ENCODE measurements at regions not wholly inside any gene's neighbourhood (a gene's known extent, or its start where the extent isn't known, plus 50 kb on each side); places are given as distances from the start of the nearest gene placed in this dataset.

GRCh38 chr1:221171768-221172167 is 292.5 kb downstream of the HLX start:
- DNase-seq (no peak), ATAC-seq (ENCODE audit: low read depth in 2 of 2) (no peak)
- H3K27me3 Mint-ChIP-seq: peaks cover 27 to 59% (median 46%) of the 10 kb centered on the region in 3 donors
- peaks cover 16 to 31% (median 22%) of the 10 kb centered on the region in 3 donors for H3K4me1 Mint-ChIP-seq
- peaks cover 5 to 17% (median 13%) of the 10 kb centered on the region in 7 donors for H3K9me3 Mint-ChIP-seq
- H3K4me3 Mint-ChIP-seq: no peak overlapping the region
- H3K36me3 Mint-ChIP-seq: peaks cover 0 to 20% of the 10 kb centered on the region in 2 donors
- no peak overlapping the region for H3K27ac Mint-ChIP-seq

- H3K36me3 Mint-ChIP-seq: peaks cover 0 to 20% of the 10 kb centered on the region in 2 donors
- H3K27me3 Mint-ChIP-seq: peaks cover 31 to 56% (median 56%) of the 10 kb centered on the region in 3 donors
- no peak overlapping the region for H3K27ac Mint-ChIP-seq
- ATAC-seq (ENCODE audit: low read depth in 2 of 2): no peak
- no peak overlapping the region for H3K4me3 Mint-ChIP-seq
- H3K4me1 Mint-ChIP-seq: peaks cover 5 to 20% (median 11%) of the 10 kb centered on the region in 3 donors
- DNase-seq: no peak
- peaks cover 5 to 17% (median 13%) of the 10 kb centered on the region in 7 donors for H3K9me3 Mint-ChIP-seq
These were observed 293.6 kb downstream of the HLX start for GRCh38 chr1:221172841-221173240.

- DNase-seq: no peak
- Mint-ChIP-seq H3K4me1 (peaks cover 3 to 4% (median 4%) of the 10 kb centered on the region in 3 donors), H3K27me3 (peaks cover 47 to 72% (median 66%) of the 10 kb centered on the region in 3 donors), H3K27ac (no peak overlapping the region), H3K36me3 (peaks cover 0 to 20% of the 10 kb centered on the region in 2 donors), H3K4me3 (no peak overlapping the region), H3K9me3 (peaks cover 5 to 17% (median 13%) of the 10 kb centered on the region in 7 donors)
- ATAC-seq (ENCODE audit: low read depth in 2 of 2): peak; percentile 42 to 52
These were observed 295.2 kb downstream of the HLX start for GRCh38 chr1:221174330-221174993.

DNA sequence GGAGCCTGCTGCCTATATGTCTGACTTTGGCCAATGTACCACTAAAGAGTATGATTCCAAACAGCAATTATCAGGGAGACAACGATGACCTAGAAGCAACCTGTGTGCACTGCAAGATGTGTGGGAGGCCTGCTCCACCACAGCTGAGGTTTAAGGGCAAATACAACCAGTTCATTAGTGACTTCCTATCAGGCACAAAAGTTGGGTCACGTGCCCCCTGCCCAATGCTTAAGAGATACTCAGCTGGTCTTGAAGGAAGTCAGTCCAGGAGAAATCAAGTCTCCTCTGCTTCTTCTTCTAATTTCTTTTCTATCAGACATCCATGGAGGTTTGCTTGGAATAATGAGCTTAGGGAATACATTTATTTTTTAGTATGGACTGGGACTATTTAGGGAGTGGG is 296.0 kb downstream of the HLX start:
- peak overlapping the region in 1 of 6 donors; percentile 57 for H3K27ac Mint-ChIP-seq
- peaks cover 0 to 4% (median 3%) of the 10 kb centered on the region in 3 donors for H3K4me1 Mint-ChIP-seq
- peaks cover 48 to 68% (median 68%) of the 10 kb centered on the region in 3 donors for H3K27me3 Mint-ChIP-seq
- peaks cover 0 to 20% of the 10 kb centered on the region in 2 donors for H3K36me3 Mint-ChIP-seq
- H3K4me3 Mint-ChIP-seq: no peak overlapping the region
- ATAC-seq (ENCODE audit: low read depth in 2 of 2): no peak
- DNase-seq: no peak
- peaks cover 5 to 17% (median 13%) of the 10 kb centered on the region in 7 donors for H3K9me3 Mint-ChIP-seq

GRCh38 chr1:221180704-221181368 is 301.6 kb downstream of the HLX start:
- H3K36me3 Mint-ChIP-seq: no peaks in the 10 kb centered on the region
- H3K27ac Mint-ChIP-seq: no peak overlapping the region
- H3K9me3 Mint-ChIP-seq: peaks cover 0 to 2% (median 0%) of the 10 kb centered on the region in 7 donors
- no peak for ATAC-seq (ENCODE audit: low read depth in 2 of 2)
- peaks cover 0 to 6% (median 0%) of the 10 kb centered on the region in 3 donors for H3K4me1 Mint-ChIP-seq
- H3K4me3 Mint-ChIP-seq: no peak overlapping the region
- DNase-seq: no peak
- H3K27me3 Mint-ChIP-seq: peaks cover 58 to 62% (median 61%) of the 10 kb centered on the region in 3 donors

GRCh38 chr1:221182791-221183533 is 303.7 kb downstream of the HLX start:
- no peak overlapping the region for H3K27ac Mint-ChIP-seq
- peaks cover 46 to 55% (median 47%) of the 10 kb centered on the region in 3 donors for H3K27me3 Mint-ChIP-seq
- ATAC-seq (ENCODE audit: low read depth in 2 of 2) (no peak), DNase-seq (no peak)
- H3K9me3 Mint-ChIP-seq: peaks cover 0 to 2% (median 0%) of the 10 kb centered on the region in 7 donors
- H3K4me1 Mint-ChIP-seq: peaks cover 0 to 6% (median 0%) of the 10 kb centered on the region in 3 donors
- no peak overlapping the region for H3K4me3 Mint-ChIP-seq
- no peaks in the 10 kb centered on the region for H3K36me3 Mint-ChIP-seq

- no peak for ATAC-seq (ENCODE audit: low read depth in 2 of 2)
- peaks cover 34 to 42% (median 35%) of the 10 kb centered on the region in 3 donors for H3K27me3 Mint-ChIP-seq
- H3K4me1 Mint-ChIP-seq: peaks cover 0 to 3% (median 0%) of the 10 kb centered on the region in 3 donors
- no peaks in the 10 kb centered on the region for H3K36me3 Mint-ChIP-seq
- H3K27ac Mint-ChIP-seq: peak overlapping the region in 1 of 6 donors; percentile 44
- no peak for DNase-seq
- no peak overlapping the region for H3K4me3 Mint-ChIP-seq
- H3K9me3 Mint-ChIP-seq: peaks cover 0 to 2% (median 0%) of the 10 kb centered on the region in 7 donors
These were observed 305.0 kb downstream of the HLX start for GRCh38 chr1:221184131-221184794.

DNA sequence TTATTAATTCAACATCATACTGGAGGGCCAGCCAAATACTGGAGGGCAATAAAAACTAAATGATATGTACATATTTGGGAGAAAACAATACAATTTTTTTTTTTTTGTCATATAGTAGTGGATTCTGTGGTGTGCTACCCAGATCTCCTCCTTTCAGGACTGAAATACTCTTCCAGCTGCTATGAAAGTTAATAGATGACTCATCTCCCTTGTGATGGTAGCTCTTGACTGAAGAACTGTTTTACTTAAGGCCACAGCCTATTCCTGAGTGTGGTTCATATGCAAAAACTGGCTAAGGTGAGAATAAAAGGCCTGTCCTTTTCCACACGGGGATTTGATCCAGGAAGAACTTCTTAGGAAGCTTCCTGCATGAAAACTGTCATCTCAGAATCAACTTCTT is 307.9 kb downstream of the HLX start:
- DNase-seq (no peak), ATAC-seq (ENCODE audit: low read depth in 2 of 2) (no peak)
- H3K4me3 Mint-ChIP-seq: no peak overlapping the region
- H3K9me3 Mint-ChIP-seq: peaks cover 0 to 2% (median 0%) of the 10 kb centered on the region in 7 donors
- H3K36me3 Mint-ChIP-seq: no peaks in the 10 kb centered on the region
- peaks cover 0 to 3% (median 0%) of the 10 kb centered on the region in 3 donors for H3K4me1 Mint-ChIP-seq
- H3K27me3 Mint-ChIP-seq: peaks cover 15 to 20% (median 16%) of the 10 kb centered on the region in 3 donors
- H3K27ac Mint-ChIP-seq: no peak overlapping the region

- H3K27me3 Mint-ChIP-seq: peaks cover 5 to 8% (median 5%) of the 10 kb centered on the region in 3 donors
- DNase-seq (no peak), ATAC-seq (ENCODE audit: low read depth in 2 of 2) (no peak)
- H3K36me3 Mint-ChIP-seq: no peaks in the 10 kb centered on the region
- H3K9me3 Mint-ChIP-seq: peaks cover 0 to 2% (median 0%) of the 10 kb centered on the region in 7 donors
- H3K27ac Mint-ChIP-seq: no peak overlapping the region
- H3K4me3 Mint-ChIP-seq: no peak overlapping the region
- H3K4me1 Mint-ChIP-seq: no peaks in the 10 kb centered on the region
These were observed 309.2 kb downstream of the HLX start for GRCh38 chr1:221188458-221188857.

DNA sequence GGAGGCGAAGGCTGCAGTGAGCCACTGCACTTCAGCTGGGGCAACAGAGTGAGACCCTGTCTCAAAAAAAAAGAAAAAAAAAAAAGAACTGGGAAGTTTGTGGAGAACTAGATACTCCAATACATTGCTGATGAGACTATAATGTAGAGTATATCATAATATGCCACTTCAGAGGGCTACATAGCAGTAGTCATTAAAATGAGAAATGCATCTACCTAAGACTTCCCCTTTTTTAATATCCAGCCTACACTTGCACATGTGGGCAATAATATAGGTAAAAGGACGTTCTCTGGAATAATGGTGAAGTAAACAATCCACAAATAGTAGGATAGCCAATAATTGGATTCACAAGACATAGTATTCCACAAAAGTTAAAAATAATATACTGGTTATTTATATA is 311.0 kb downstream of the HLX start:
- Mint-ChIP-seq H3K36me3 (no peaks in the 10 kb centered on the region), H3K9me3 (no peaks in the 10 kb centered on the region), H3K27me3 (peaks cover 0 to 4% (median 0%) of the 10 kb centered on the region in 3 donors), H3K4me1 (no peaks in the 10 kb centered on the region), H3K4me3 (no peak overlapping the region), H3K27ac (no peak overlapping the region)
- DNase-seq: no peak
- peak in 1 of 2 donors; percentile 55 for ATAC-seq (ENCODE audit: low read depth in 2 of 2)

DNA sequence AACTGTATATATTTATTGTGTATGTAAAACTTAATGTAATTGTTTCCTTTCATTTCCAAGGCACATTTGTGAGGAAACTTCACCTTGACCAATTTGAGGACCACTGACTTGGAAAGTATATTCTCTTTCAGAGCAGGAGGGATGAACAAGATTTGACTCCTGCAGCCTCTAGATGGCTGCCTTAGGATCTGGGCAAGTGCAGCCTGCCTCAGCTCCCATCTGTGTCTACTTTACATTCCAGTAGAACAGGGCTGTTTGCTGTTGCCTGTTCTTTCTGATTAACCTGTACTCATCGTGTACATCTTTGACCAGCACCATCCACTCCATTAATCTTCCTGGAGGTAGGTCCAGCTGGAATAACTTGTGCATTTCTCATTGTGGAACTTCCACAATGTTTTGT is 312.8 kb downstream of the HLX start:
- DNase-seq (no peak), ATAC-seq (ENCODE audit: low read depth in 2 of 2) (no peak)
- H3K36me3 Mint-ChIP-seq: peaks cover 0 to 7% of the 10 kb centered on the region in 2 donors
- no peak overlapping the region for H3K27ac Mint-ChIP-seq
- H3K9me3 Mint-ChIP-seq: peaks cover 3 to 8% (median 5%) of the 10 kb centered on the region in 7 donors
- H3K4me1 Mint-ChIP-seq: no peaks in the 10 kb centered on the region
- H3K27me3 Mint-ChIP-seq: no peaks in the 10 kb centered on the region
- H3K4me3 Mint-ChIP-seq: no peak overlapping the region

GRCh38 chr1:221200464-221200863 is 321.2 kb downstream of the HLX start:
- Mint-ChIP-seq H3K36me3 (peaks cover 0 to 7% of the 10 kb centered on the region in 2 donors), H3K27me3 (peaks cover 0 to 3% (median 0%) of the 10 kb centered on the region in 3 donors), H3K4me3 (no peak overlapping the region), H3K4me1 (peaks cover 0 to 5% (median 0%) of the 10 kb centered on the region in 3 donors), H3K27ac (no peak overlapping the region), H3K9me3 (peaks cover 4 to 13% (median 9%) of the 10 kb centered on the region in 7 donors)
- ATAC-seq (ENCODE audit: low read depth in 2 of 2) (no peak), DNase-seq (no peak)

DNA sequence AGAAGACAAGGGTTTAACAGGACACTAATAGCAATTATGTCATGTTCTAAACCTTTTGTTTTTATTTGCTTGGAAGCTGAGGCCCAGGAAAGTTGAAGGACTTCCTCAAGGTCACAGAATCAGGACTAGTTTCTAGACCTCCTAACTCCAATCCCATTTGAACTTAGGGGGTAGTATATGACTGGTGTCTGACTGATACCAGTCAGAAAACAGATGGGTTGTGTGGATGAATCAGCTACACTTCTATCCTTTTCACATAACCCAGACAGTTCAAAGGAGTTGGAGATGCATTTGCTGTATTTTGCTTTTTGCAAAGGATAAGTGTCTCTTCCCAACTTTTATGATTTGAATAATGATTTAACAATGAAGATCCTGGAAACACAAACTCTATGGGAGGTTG is 322.5 kb downstream of the HLX start:
- no peak for ATAC-seq (ENCODE audit: low read depth in 2 of 2)
- Mint-ChIP-seq H3K36me3 (peaks cover 0 to under 1% of the 10 kb centered on the region in 2 donors), H3K9me3 (peaks cover 0 to 7% (median 4%) of the 10 kb centered on the region in 7 donors), H3K4me1 (peaks cover 0 to 5% (median 0%) of the 10 kb centered on the region in 3 donors), H3K4me3 (no peak overlapping the region), H3K27ac (no peak overlapping the region), H3K27me3 (peaks cover 0 to 7% (median 0%) of the 10 kb centered on the region in 3 donors)
- DNase-seq: no peak
